Tibial artery (tissue), 4 donors: ENCODE measurements at regions not wholly inside any gene's neighbourhood (a gene's known extent, or its start where the extent isn't known, plus 50 kb on each side); places are given as distances from the start of the nearest gene placed in this dataset.
"Not testable (repeated sequence)": the region's sequence is repeated elsewhere in the genome, so short reads cannot be mapped to it uniquely, and the experiment has no call there.

ENCODE experiments used
- DNase-seq, 2 donors: peaks; one replicate each; pipeline ENCODE4 v3.0.0-alpha.2; 2019
- H3K27ac ChIP-seq, 2 donors: fragments of 200-600 bp; sonication (generic) in 1 of 2; 1 replicate in 1 of 2; 2 replicates in 1 of 2; pipeline ENCODE4 v1.5.1; 2018 to 2019; ENCODE audit warnings: mild to moderate bottlenecking in 1 of 2
- H3K27me3 ChIP-seq, 2 donors: fragments of 200-600 bp; sonication (generic) in 1 of 2; one replicate each; pipeline versions ENCODE4 v1.5.1 to v1.6.0; 2016 to 2019
- H3K36me3 ChIP-seq, 3 donors: fragments of 200-600 bp; sonication (generic) in 2 of 3; one replicate each; pipeline ENCODE4 v1.5.1; 2016 to 2019; ENCODE audit warnings: mild to moderate bottlenecking in 2 of 3
- H3K4me1 ChIP-seq, 4 donors: fragments of 200-600 bp; sonication (generic) in 2 of 4; 1 replicate in 3 of 4; 2 replicates in 1 of 4; pipeline ENCODE4 v1.5.1; 2016 to 2019
- H3K4me3 ChIP-seq, 2 donors: fragments of 200-600 bp; sonication (generic) in 1 of 2; 1 replicate in 1 of 2; 2 replicates in 1 of 2; pipeline ENCODE4 v1.5.1; 2018 to 2019; ENCODE audit warnings: mild to moderate bottlenecking in 2 of 2
- H3K9me3 ChIP-seq, 3 donors: fragments of 200-600 bp; sonication (generic) in 1 of 3; one replicate each; pipeline ENCODE4 v1.5.1; 2016 to 2019
- intact Hi-C: fragments of 100-400 bp; cut with DNase I; formaldehyde crosslinking; loops from one replicate; pipeline ENCODE4 v1.15.0; 2023; ENCODE audit warnings: low total_unique reads

DNA sequence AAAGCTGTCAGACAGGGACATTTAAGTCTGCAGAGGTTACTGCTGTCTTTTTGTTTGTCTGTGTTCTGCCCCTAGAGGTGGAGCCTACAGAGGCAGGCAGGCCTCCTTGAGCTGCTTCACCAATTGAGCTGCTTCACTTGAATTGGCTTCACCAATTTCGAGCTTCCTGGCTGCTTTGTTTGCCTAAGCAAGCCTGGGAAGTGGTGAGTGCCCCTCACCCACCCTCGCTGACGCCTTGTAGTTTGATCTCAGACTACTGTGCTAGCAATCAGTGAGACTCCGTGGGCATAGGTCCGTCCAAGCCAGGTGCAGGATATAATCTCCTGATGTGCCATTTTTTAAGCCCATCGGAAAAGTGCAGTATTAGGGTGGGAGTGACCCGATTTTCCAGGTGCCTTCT is 179.7 kb downstream of the TRIM51G start:
- H3K27me3 ChIP-seq, H3K27ac ChIP-seq, intact Hi-C loops, H3K4me3 ChIP-seq, H3K4me1 ChIP-seq, H3K9me3 ChIP-seq, H3K36me3 ChIP-seq: not testable (repeated sequence)
- peak in 1 of 2 donors; percentile 23 for DNase-seq
